ENCODE measurements at regions not wholly inside any gene's neighbourhood (a gene's known extent, or its start where the extent isn't known, plus 50 kb on each side); places are given as distances from the start of the nearest gene placed in this dataset.

DNA sequence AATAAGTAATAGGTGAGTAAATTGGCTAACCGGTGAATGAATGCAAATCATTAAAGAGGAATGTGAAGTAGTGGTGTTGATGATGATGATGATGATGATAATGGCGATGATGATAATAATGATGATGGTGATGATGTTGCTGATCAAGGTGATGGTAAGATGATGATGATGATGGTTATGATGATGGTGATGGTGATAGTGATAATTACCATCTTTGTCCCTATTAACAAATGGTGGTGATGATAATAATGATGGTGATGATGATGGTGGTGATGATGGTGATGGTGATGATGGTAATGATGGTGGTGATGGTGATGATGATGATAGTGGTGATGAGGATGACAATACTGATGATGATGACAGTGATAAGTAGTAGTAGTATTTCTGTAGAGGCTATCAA, 452.6 kb downstream of the ZNF536 start:
- TF ChIP-seq, protein P1, sequence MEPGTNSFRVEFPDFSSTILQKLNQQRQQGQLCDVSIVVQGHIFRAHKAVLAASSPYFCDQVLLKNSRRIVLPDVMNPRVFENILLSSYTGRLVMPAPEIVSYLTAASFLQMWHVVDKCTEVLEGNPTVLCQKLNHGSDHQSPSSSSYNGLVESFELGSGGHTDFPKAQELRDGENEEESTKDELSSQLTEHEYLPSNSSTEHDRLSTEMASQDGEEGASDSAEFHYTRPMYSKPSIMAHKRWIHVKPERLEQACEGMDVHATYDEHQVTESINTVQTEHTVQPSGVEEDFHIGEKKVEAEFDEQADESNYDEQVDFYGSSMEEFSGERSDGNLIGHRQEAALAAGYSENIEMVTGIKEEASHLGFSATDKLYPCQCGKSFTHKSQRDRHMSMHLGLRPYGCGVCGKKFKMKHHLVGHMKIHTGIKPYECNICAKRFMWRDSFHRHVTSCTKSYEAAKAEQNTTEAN (CRISPR knock-in tag; IDR thresholded peaks at IDR 0.05): no peak
- no peak for TF ChIP-seq CTCF (IDR thresholded peaks at IDR 0.05)
